ENCODE measurements at regions not wholly inside any gene's neighbourhood (a gene's known extent, or its start where the extent isn't known, plus 50 kb on each side); places are given as distances from the start of the nearest gene placed in this dataset.

DNA sequence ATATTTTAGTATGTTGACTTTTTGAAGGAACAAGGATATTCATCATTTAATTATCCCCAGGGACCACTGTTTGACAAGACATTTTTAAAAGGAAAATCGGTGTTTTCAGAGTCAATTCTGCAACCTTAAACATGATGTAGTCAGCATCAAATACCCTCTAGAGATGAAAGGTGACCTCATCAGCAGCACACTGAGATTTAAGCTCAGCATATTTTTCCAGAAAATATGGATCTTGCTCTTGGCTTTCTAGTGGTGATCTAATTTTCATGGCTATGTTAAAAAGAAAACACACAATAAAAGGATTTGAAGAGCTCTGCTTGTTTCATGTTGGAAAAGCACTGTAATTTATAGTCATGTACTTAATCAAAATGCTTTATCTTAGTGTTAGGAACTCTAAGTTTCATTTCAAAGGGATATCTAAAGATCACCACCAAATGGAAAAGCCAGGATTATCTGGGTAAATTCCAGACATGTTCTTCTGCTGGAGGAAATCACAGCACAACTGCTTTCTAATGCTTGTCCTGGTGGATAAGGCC lies 487.2 kb downstream of the ENC1 start:
- no peaks in the 10 kb centered on the region for H3K9me3 ChIP-seq (replicated peaks; ENCODE audit: control insufficient read depth, insufficient read depth, low read length)
- TF ChIP-seq FOS (IDR thresholded peaks at IDR 0.05; ENCODE audit: borderline replicate concordance, insufficient read depth, low read length) (no peak), POLR2A (IDR thresholded peaks at IDR 0.05; ENCODE audit: low read depth, low read length) (no peak), JUN (IDR thresholded peaks at IDR 0.05; ENCODE audit: borderline replicate concordance, insufficient read depth, insufficient read length, low read depth) (no peak), MYC (IDR thresholded peaks at IDR 0.05; ENCODE audit: low read depth, low read length) (no peak), POLR2AphosphoS5 (IDR thresholded peaks at IDR 0.05; ENCODE audit: insufficient read depth, low read depth, low read length) (no peak), GATA2 (IDR thresholded peaks at IDR 0.05; ENCODE audit: insufficient read depth, insufficient read length, low read depth, low read length) (no peak), EZH2 (IDR thresholded peaks at IDR 0.05; ENCODE audit: borderline replicate concordance, low read depth, low read length, severe bottlenecking) (no peak), CTCF (IDR thresholded peaks at IDR 0.05; ENCODE audit: extremely low read depth in 1 of 2, insufficient read depth in 1 of 2, low read depth in 1 of 2, low read length in 2 of 2) (no peak)
- TF ChIP-seq, protein P1, sequence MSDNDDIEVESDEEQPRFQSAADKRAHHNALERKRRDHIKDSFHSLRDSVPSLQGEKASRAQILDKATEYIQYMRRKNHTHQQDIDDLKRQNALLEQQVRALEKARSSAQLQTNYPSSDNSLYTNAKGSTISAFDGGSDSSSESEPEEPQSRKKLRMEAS (IDR thresholded peaks at IDR 0.05; ENCODE audit: insufficient read depth, insufficient read length), result no peak
- H3K27ac ChIP-seq (ENCODE audit: insufficient read depth, low read depth, low read length), result no peak overlapping the region
- no peak overlapping the region for H3K9ac ChIP-seq (replicated peaks; ENCODE audit: extremely low read depth, insufficient read depth, low read length)
- dilution Hi-C loops (cut with MboI; ENCODE audit: extremely low pct_ligation_motif_present, low sequenced_read_pairs) (no loop called here), intact Hi-C loops (cut with micrococcal nuclease) (no loop called here)
- no peak overlapping the region for H2AFZ ChIP-seq (ENCODE audit: low read depth, low read length)
- H3K27me3 ChIP-seq (ENCODE audit: control insufficient read depth in 2 of 2, insufficient read depth in 2 of 2, low read length in 2 of 2), result peaks cover 0 to 2% of the 10 kb centered on the region in 2 experiments
- H3K4me3 ChIP-seq (replicated peaks in 1 of 3; ENCODE audit: insufficient read depth in 1 of 3, low read depth in 1 of 3, low read length in 3 of 3), result no peak overlapping the region
- H3K9me1 ChIP-seq (replicated peaks; ENCODE audit: control insufficient read depth, extremely low read depth, insufficient read depth, low read length), result no peaks in the 10 kb centered on the region
- no peaks in the 10 kb centered on the region for H3K36me3 ChIP-seq (ENCODE audit: control insufficient read depth in 2 of 2, extremely low read depth in 1 of 2, insufficient read depth in 2 of 2, low read length in 2 of 2)
- no peaks in the 10 kb centered on the region for H4K20me1 ChIP-seq (replicated peaks; ENCODE audit: control insufficient read depth, extremely low read depth, insufficient read depth, low read length)
- no peak overlapping the region for H3K4me2 ChIP-seq (ENCODE audit: insufficient read depth, low read length)
- peaks cover 9% of the 10 kb centered on the region for H3K4me1 ChIP-seq (ENCODE audit: control insufficient read depth, extremely low read depth, insufficient read depth, low read length)
- ChIA-PET POLR2A (no interaction called here), CTCF (no interaction called here)
- BruUV-seq (replicated peaks), result no TSS peak
- DNase-seq (ENCODE audit: low read depth, low spot score) (no peak), FAIRE-seq (no peak)
- no peaks in the 10 kb centered on the region for H3K79me2 ChIP-seq (ENCODE audit: control insufficient read depth, insufficient read depth, low read length)

Measured in endothelial cell of umbilical vein (primary cell).